Fibroblast of lung (primary cell): ENCODE measurements at regions not wholly inside any gene's neighbourhood (a gene's known extent, or its start where the extent isn't known, plus 50 kb on each side); places are given as distances from the start of the nearest gene placed in this dataset.

Experiments
- DNase-seq, 2 donors: peaks; one replicate each; pipeline versions ENCODE4 v3.0.0 to v3.0.0-alpha.2; 2010; ENCODE audit warnings: low read depth in 2 of 2
- H2AFZ ChIP-seq: 2 replicates; pipeline ENCODE4 v1.5.1; 2012; ENCODE audit warnings: low read length, control low read depth, inconsistent platforms
- H3K27ac ChIP-seq: 2 replicates; pipeline ENCODE4 v1.5.1; 2011; ENCODE audit warnings: low read length, control low read depth; ENCODE audit not compliant: insufficient read depth
- H3K27me3 ChIP-seq: 2 replicates; pipeline ENCODE4 v1.5.1; 2011; ENCODE audit warnings: mild to moderate bottlenecking, low read length; ENCODE audit not compliant: control insufficient read depth, insufficient read depth
- H3K36me3 ChIP-seq: 2 replicates; pipeline ENCODE4 v1.5.1; 2011; ENCODE audit warnings: low read length; ENCODE audit not compliant: control insufficient read depth, insufficient read depth
- H3K4me1 ChIP-seq: 2 replicates; pipeline ENCODE4 v1.5.1; 2011; ENCODE audit warnings: low read length; ENCODE audit not compliant: control insufficient read depth, insufficient read depth; ENCODE audit errors: extremely low read depth
- H3K4me2 ChIP-seq: 2 replicates; pipeline ENCODE4 v1.5.1; 2011; ENCODE audit warnings: low read length, control low read depth; ENCODE audit not compliant: insufficient read depth; ENCODE audit errors: extremely low read depth
- H3K4me3 ChIP-seq, 4 experiments: fragments of 200-600 bp in 1 of 4; sonication (generic) in 1 of 4; replicated peaks in 1 of 4; 2 replicates each; pipeline ENCODE4 v1.5.1; 2011 to 2016; ENCODE audit warnings: low read length in 4 of 4, low read depth in 3 of 4, mild to moderate bottlenecking in 3 of 4, control low read depth in 2 of 4, inconsistent platforms in 1 of 4, mixed read lengths in 1 of 4; ENCODE audit not compliant: insufficient read depth in 1 of 4; ENCODE audit errors: control extremely low read depth in 1 of 4
- H3K79me2 ChIP-seq: 2 replicates; pipeline ENCODE4 v1.5.1; 2012; ENCODE audit warnings: mild to moderate bottlenecking, low read length, inconsistent platforms; ENCODE audit not compliant: control insufficient read depth, insufficient read depth
- H3K9ac ChIP-seq: 2 replicates; pipeline ENCODE4 v1.5.1; 2011; ENCODE audit warnings: mild to moderate bottlenecking, low read length, control low read depth; ENCODE audit not compliant: insufficient read depth
- H3K9me3 ChIP-seq: 2 replicates; pipeline ENCODE4 v1.5.1; 2012; ENCODE audit warnings: low read depth, low read length; ENCODE audit not compliant: control insufficient read depth, insufficient read depth
- H4K20me1 ChIP-seq: 2 replicates; pipeline ENCODE4 v1.5.1; 2011; ENCODE audit warnings: low read length; ENCODE audit not compliant: control insufficient read depth, insufficient read depth; ENCODE audit errors: extremely low read depth
- CTCF ChIP-seq, 2 donors: IDR thresholded peaks in 1 of 2; conservative IDR thresholded peaks in 1 of 2; 1 replicate in 1 of 2; 2 replicates in 1 of 2; pipeline ENCODE4 v1.5.1; 2011 to 2012; ENCODE audit warnings: low read length in 2 of 2, control low read depth in 1 of 2, inconsistent platforms in 1 of 2, low read depth in 1 of 2, mild to moderate bottlenecking in 1 of 2
- EZH2 ChIP-seq: IDR thresholded peaks from 2 replicates; pipeline ENCODE4 v1.5.1; 2012; ENCODE audit warnings: low read length, control low read depth, mild to moderate bottlenecking; ENCODE audit errors: missing control alignments

- no peak overlapping the region for H3K4me2 ChIP-seq
- H3K27me3 ChIP-seq, result no peaks in the 10 kb centered on the region
- no peaks in the 10 kb centered on the region for H3K9me3 ChIP-seq
- H3K4me1 ChIP-seq, result no peaks in the 10 kb centered on the region
- no peak overlapping the region for H3K4me3 ChIP-seq
- no peaks in the 10 kb centered on the region for H3K36me3 ChIP-seq
- TF ChIP-seq EZH2, result no peak
- no peak for DNase-seq
- no peak overlapping the region for H3K27ac ChIP-seq
- H2AFZ ChIP-seq, result no peak overlapping the region
- H3K9ac ChIP-seq, result no peak overlapping the region
- no peaks in the 10 kb centered on the region for H3K79me2 ChIP-seq
- H4K20me1 ChIP-seq, result no peaks in the 10 kb centered on the region
Measured at GRCh38 chr16:64171632-64172031, 950.2 kb downstream of the CDH11 start.

- Histone ChIP-seq H3K79me2 (no peaks in the 10 kb centered on the region), H2AFZ (no peak overlapping the region), H4K20me1 (no peaks in the 10 kb centered on the region), H3K4me1 (no peaks in the 10 kb centered on the region), H3K27ac (no peak overlapping the region), H3K9ac (no peak overlapping the region), H3K4me3 (no peak overlapping the region), H3K9me3 (no peaks in the 10 kb centered on the region), H3K4me2 (no peak overlapping the region), H3K36me3 (no peaks in the 10 kb centered on the region), H3K27me3 (no peaks in the 10 kb centered on the region)
- no peak for TF ChIP-seq EZH2
- no peak for TF ChIP-seq CTCF (conservative IDR thresholded peaks at IDR 0.05 in 1 of 2, IDR thresholded peaks at IDR 0.05 in 1 of 2; ENCODE audit: low read depth in 1 of 2, low read length in 2 of 2)
- no peak for DNase-seq
Measured at GRCh38 chr16:64168371-64168770, 953.5 kb downstream of the CDH11 start.

- Histone ChIP-seq H3K36me3 (no peaks in the 10 kb centered on the region), H3K4me3 (no peak overlapping the region), H4K20me1 (no peaks in the 10 kb centered on the region), H3K27ac (no peak overlapping the region), H3K27me3 (no peaks in the 10 kb centered on the region), H2AFZ (no peak overlapping the region), H3K4me1 (no peaks in the 10 kb centered on the region), H3K9ac (no peak overlapping the region), H3K79me2 (no peaks in the 10 kb centered on the region), H3K4me2 (no peak overlapping the region), H3K9me3 (no peaks in the 10 kb centered on the region)
- DNase-seq, result no peak
- no peak for TF ChIP-seq EZH2
- no peak for TF ChIP-seq CTCF (conservative IDR thresholded peaks at IDR 0.05 in 1 of 2, IDR thresholded peaks at IDR 0.05 in 1 of 2; ENCODE audit: low read depth in 1 of 2, low read length in 2 of 2)
Measured at GRCh38 chr16:64167936-64168335, 953.9 kb downstream of the CDH11 start.
